GM23248 (cell line): ENCODE measurements at regions not wholly inside any gene's neighbourhood (a gene's known extent, or its start where the extent isn't known, plus 50 kb on each side); places are given as distances from the start of the nearest gene placed in this dataset.

ENCODE experiments used
- EZH2 ChIP-seq: fragments of 200-600 bp; sonication (generic); IDR thresholded peaks from 2 replicates; pipeline ENCODE4 v1.6.1; 2018; ENCODE audit warnings: antibody characterized with exemption, mild to moderate bottlenecking; ENCODE audit not compliant: insufficient read depth, poor library complexity, severe bottlenecking
- EZH2phosphoT487 ChIP-seq: fragments of 200-600 bp; sonication (generic); IDR thresholded peaks from 2 replicates; pipeline ENCODE4 v1.6.1; 2018; ENCODE audit warnings: antibody characterized with exemption, moderate library complexity, mild to moderate bottlenecking, low read depth; ENCODE audit not compliant: insufficient read depth

GRCh38 chr6:147726342-147726741 lies 217.9 kb downstream of the SAMD5 start:
- no peak for TF ChIP-seq EZH2
- no peak for TF ChIP-seq EZH2phosphoT487
